ENCODE measurements at regions not wholly inside any gene's neighbourhood (a gene's known extent, or its start where the extent isn't known, plus 50 kb on each side); places are given as distances from the start of the nearest gene placed in this dataset.

DNA sequence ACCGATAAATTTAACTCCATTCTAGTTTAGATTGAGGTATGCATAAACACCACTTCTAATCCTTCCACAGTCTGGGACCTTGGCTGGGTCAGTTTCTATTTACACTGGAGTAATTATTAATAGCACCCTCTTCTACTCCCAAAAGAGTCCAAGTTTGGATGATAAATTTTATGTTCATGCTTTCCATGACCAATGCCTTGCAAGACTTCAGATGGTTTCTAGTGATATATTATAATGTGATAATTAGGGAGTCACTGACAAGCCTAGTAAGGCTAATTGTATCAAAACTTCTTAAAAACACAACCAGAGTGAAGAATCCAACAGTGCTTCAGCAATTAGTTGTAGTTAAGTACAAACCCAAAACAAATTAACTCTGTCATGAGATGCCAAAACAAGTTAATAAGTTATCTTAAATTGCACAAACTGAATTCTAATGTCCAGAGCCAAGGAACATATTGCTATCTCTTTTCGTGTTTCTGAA lies 489.6 kb downstream of the TTLL7 start:
- no peak for TF ChIP-seq CTCF (conservative IDR thresholded peaks at IDR 0.05; ENCODE audit: low read depth, low read length)
- no peak for TF ChIP-seq EZH2 (IDR thresholded peaks at IDR 0.05; ENCODE audit: borderline replicate concordance, low read depth, low read length, poor library complexity, severe bottlenecking)

All from A673 (cell line).